GM12878 (cell line): ENCODE measurements at regions not wholly inside any gene's neighbourhood (a gene's known extent, or its start where the extent isn't known, plus 50 kb on each side); places are given as distances from the start of the nearest gene placed in this dataset.
A peak's percentile ranks its signal among the peaks of the same experiment; 100 is the strongest.

ENCODE experiments used
- ATAC-seq: fragments of 200-7000 bp; cut with Tn5 transposase; 3 replicates; pipeline ENCODE4 v1.9.1; 2020; ENCODE audit warnings: mild to moderate bottlenecking, moderate library complexity
- BruUV-seq: library from RNA; stranded (reverse); fragments of 400-500 nt; replicated peaks from 2 replicates; lab custom pipeline; 2021; lab: Mats Ljungman, UMichigan
- CTCF ChIA-PET: fragments of 300-600 bp; sonication (Branson Sonifier 250); formaldehyde crosslinking; extraction: SDS; loops from one replicate; lab custom pipeline; 2021; ENCODE audit warnings: inconsistent platforms; lab: Yijun Ruan, JAX
- POLR2A ChIA-PET: fragments of 350-600 bp; formaldehyde crosslinking; extraction: SDS; loops from one replicate; lab custom pipeline; 2021; ENCODE audit warnings: inconsistent platforms; lab: Charles Lee
- RAD21 ChIA-PET: fragments of 300-600 bp; sonication (Branson Sonifier 250); formaldehyde crosslinking; loops from one replicate; lab custom pipeline; 2023; ENCODE audit warnings: antibody characterized with exemption; ENCODE audit not compliant: unreplicated experiment; lab: Charles Lee
- SMC1A ChIA-PET: fragments of 300-600 bp; sonication (Branson Sonifier 250); formaldehyde crosslinking; loops from one replicate; lab custom pipeline; 2023; ENCODE audit not compliant: unreplicated experiment, uncharacterized antibody; lab: Charles Lee
- DNase-seq: peaks from one replicate; pipeline ENCODE4 v3.0.0-alpha.2; 2011; ENCODE audit warnings: low read depth, low spot score
- FAIRE-seq: peaks from 3 replicates; lab custom pipeline; 2011; peaks lifted over from hg19 to GRCh38; lab: Jason Lieb, UNC
- H2AFZ ChIP-seq: 2 replicates; pipeline ENCODE4 v1.6.0; 2011; ENCODE audit warnings: low read depth, low read length, control low read depth; ENCODE audit not compliant: control insufficient read depth
- H3K27ac ChIP-seq: 2 replicates; pipeline ENCODE4 v1.5.1; 2011; ENCODE audit warnings: control low read depth; ENCODE audit not compliant: control insufficient read depth, insufficient read depth
- H3K27me3 ChIP-seq, 2 experiments: replicated peaks in 1 of 2; 2 replicates each; pipeline versions ENCODE4 v1.6.0 to v1.6.1; 2011; ENCODE audit warnings: low read length in 1 of 2; ENCODE audit not compliant: control insufficient read depth in 2 of 2, insufficient read depth in 2 of 2
- H3K36me3 ChIP-seq, 2 experiments: 2 replicates each; pipeline ENCODE4 v1.5.1; 2011; ENCODE audit warnings: low read length in 1 of 2; ENCODE audit not compliant: control insufficient read depth in 2 of 2, insufficient read depth in 2 of 2
- H3K4me1 ChIP-seq: 2 replicates; pipeline ENCODE4 v1.6.1; 2011; ENCODE audit warnings: mild to moderate bottlenecking, low read length, moderate library complexity, mixed read lengths; ENCODE audit not compliant: control insufficient read depth, insufficient read depth
- H3K4me2 ChIP-seq: 2 replicates; pipeline ENCODE4 v1.6.0; 2011; ENCODE audit warnings: control low read depth; ENCODE audit not compliant: control insufficient read depth, insufficient read depth
- H3K4me3 ChIP-seq: fragments of 200-600 bp; sonication (generic); 2 replicates; pipeline ENCODE4 v1.5.1; 2016
- H3K79me2 ChIP-seq: 2 replicates; pipeline ENCODE4 v1.6.0; 2011; ENCODE audit warnings: low read length; ENCODE audit not compliant: control insufficient read depth, insufficient read depth
- H3K9ac ChIP-seq: 2 replicates; pipeline ENCODE4 v1.8.0; 2011; ENCODE audit warnings: low read length, control low read depth, mixed read lengths; ENCODE audit not compliant: control insufficient read depth, insufficient read depth
- H3K9me3 ChIP-seq: replicated peaks from 3 replicates; pipeline ENCODE4 v1.5.1; 2011; ENCODE audit warnings: mild to moderate bottlenecking, low read length; ENCODE audit not compliant: control insufficient read depth, insufficient read depth
- H4K20me1 ChIP-seq: 2 replicates; pipeline ENCODE4 v1.6.0; 2011; ENCODE audit not compliant: control insufficient read depth, insufficient read depth
- CTCF ChIP-seq, 3 experiments: IDR thresholded peaks in 2 of 3; conservative IDR thresholded peaks in 1 of 3; 2 replicates each; pipeline ENCODE4 v1.5.1; 2011; ENCODE audit warnings: low read depth in 3 of 3, low read length in 3 of 3, mild to moderate bottlenecking in 3 of 3, control low read depth in 2 of 3, moderate library complexity in 2 of 3, inconsistent platforms in 1 of 3, mixed read lengths in 1 of 3; ENCODE audit not compliant: control insufficient read depth in 2 of 3, insufficient read depth in 1 of 3; ENCODE audit errors: extremely low read depth in 1 of 3
- IRF4 ChIP-seq: IDR thresholded peaks from 2 replicates; pipeline ENCODE4 v1.6.1; 2011; ENCODE audit warnings: low read depth, low read length
- PML ChIP-seq: IDR thresholded peaks from 2 replicates; pipeline ENCODE4 v1.6.1; 2012; ENCODE audit warnings: low read length, inconsistent platforms
- RAD21 ChIP-seq: IDR thresholded peaks from 2 replicates; pipeline ENCODE4 v1.6.1; 2011; ENCODE audit warnings: mild to moderate bottlenecking, low read depth, low read length, moderate library complexity; ENCODE audit not compliant: insufficient read depth
- YBX1 ChIP-seq: fragments of 450-650 bp; IDR thresholded peaks from 2 replicates; pipeline ENCODE4 v1.6.1; 2016; ENCODE audit warnings: antibody characterized with exemption
- ZNF207 ChIP-seq: fragments of 450-650 bp; IDR thresholded peaks from 2 replicates; pipeline ENCODE4 v1.6.1; 2014; ENCODE audit warnings: antibody characterized with exemption, mild to moderate bottlenecking, borderline replicate concordance
- ZNF217 ChIP-seq: fragments of 450-650 bp; IDR thresholded peaks from 2 replicates; pipeline ENCODE4 v1.6.1; 2017; ENCODE audit warnings: antibody characterized with exemption, mild to moderate bottlenecking
- WGBS: methylation state at CpG from one replicate; pipeline ENCODE4 v1.1.6; 2016; ENCODE audit warnings: low lambda C conversion rate; ENCODE audit not compliant: insufficient replicate concordance, insufficient coverage; ENCODE audit errors: missing lambda C conversion rate; 5-methylcytosine and 5-hydroxymethylcytosine counted together
- in situ Hi-C: fragments of 300-500 bp; cut with MboI; formaldehyde crosslinking; loops from 9 replicates; pipeline ENCODE4 v1.14.3; 2018; ENCODE audit warnings: mixed read lengths
- intact Hi-C: fragments of 100-400 bp; cut with micrococcal nuclease; formaldehyde crosslinking; loops from one replicate; pipeline ENCODE4 v1.14.2; 2022; ENCODE audit not compliant: unreplicated experiment

- SMC1A ChIA-PET, result interaction anchor here (1.2 kb wide), 1 partner anchor 97 kb away, joined by 3 read pairs; no protein-coding TSS in a partner anchor
- H3K27me3 ChIP-seq, result 0 out of 4 replicates have a peak, but pooled peaks cover 0 to 3% of the 10 kb centered on the region in 2 experiments
- no peaks in the 10 kb centered on the region for H3K4me1 ChIP-seq
- no peak overlapping the region for H3K4me2 ChIP-seq
- H3K9ac ChIP-seq, result no peak overlapping the region
- WGBS, result 39% methylated on average over 6 of the region's 6 CpGs
- FAIRE-seq, result no peak
- POLR2A ChIA-PET, result no interaction called here
- in situ Hi-C loops (no loop called here), intact Hi-C loops (no loop called here)
- no peaks in the 10 kb centered on the region for H4K20me1 ChIP-seq
- H3K9me3 ChIP-seq, result no peaks in the 10 kb centered on the region
- no peak overlapping the region for H3K27ac ChIP-seq
- H3K4me3 ChIP-seq, result no peak overlapping the region
- DNase-seq, result no peak
- ATAC-seq, result no peak
- no peak overlapping the region for H2AFZ ChIP-seq
- H3K79me2 ChIP-seq, result no peaks in the 10 kb centered on the region
- CTCF ChIA-PET, result interaction anchor here (0.6 kb wide), 1 partner anchor 151 kb away, joined by 3 read pairs; no protein-coding TSS in a partner anchor
- BruUV-seq, result no TSS peak
- RAD21 ChIA-PET, result no interaction called here
- H3K36me3 ChIP-seq, result no peaks in the 10 kb centered on the region
- TF ChIP-seq ZNF207, result no peak
- TF ChIP-seq IRF4, result no peak
- peak; percentile 26; the same call in 1 of the 2 replicates for TF ChIP-seq RAD21
- no peak for TF ChIP-seq ZNF217
- TF ChIP-seq PML, result no peak
- TF ChIP-seq YBX1, result no peak
- 0 out of 6 replicates have a peak, but pooled peaks of 1 of the 3 experiments have one; percentile 7 for TF ChIP-seq CTCF (IDR thresholded peaks at IDR 0.05 in 2 of 3, conservative IDR thresholded peaks at IDR 0.05 in 1 of 3; ENCODE audit: control insufficient read depth in 2 of 3, extremely low read depth in 1 of 3, insufficient read depth in 1 of 3, low read depth in 3 of 3, low read length in 3 of 3)
Observed at GRCh38 chr9:84493284-84493947, 152.9 kb upstream of the SLC28A3 start.
